Stimulated activated memory B cell treated with anti-CD40 and anti-IgM and Interleukin-4, amounts not matched to agents 10 μg/mL and 1 μg/mL and 100 μg/mL, for 72 hours (primary cell): ENCODE measurements at regions not wholly inside any gene's neighbourhood (a gene's known extent, or its start where the extent isn't known, plus 50 kb on each side); places are given as distances from the start of the nearest gene placed in this dataset.

ENCODE experiments used
- ATAC-seq: fragments of 150-1000 bp; cut with Tn5 transposase; 2 replicates; pipeline ENCODE4 v1.10.0; 2021
- H3K27ac Mint-ChIP-seq: one replicate; pipeline ENCODE4 v1.8.0; 2022; ENCODE audit warnings: mild to moderate bottlenecking, mixed read lengths
- H3K27me3 Mint-ChIP-seq: one replicate; pipeline ENCODE4 v1.8.0; 2022; ENCODE audit warnings: mixed read lengths
- H3K36me3 Mint-ChIP-seq: one replicate; pipeline ENCODE4 v1.8.0; 2022; ENCODE audit warnings: mixed read lengths
- H3K4me1 Mint-ChIP-seq: one replicate; pipeline ENCODE4 v1.8.0; 2022; ENCODE audit warnings: mixed read lengths
- H3K4me3 Mint-ChIP-seq: one replicate; pipeline ENCODE4 v1.8.0; 2022; ENCODE audit warnings: mild to moderate bottlenecking, moderate library complexity, mixed read lengths
- H3K9me3 Mint-ChIP-seq: one replicate; pipeline ENCODE4 v1.8.0; 2022; ENCODE audit warnings: mixed read lengths

GRCh38 chr7:125572414-125572813 lies 642.8 kb upstream of the POT1 start:
- no peak for ATAC-seq
- Mint-ChIP-seq H3K9me3 (peaks cover 4% of the 10 kb centered on the region), H3K27ac (no peak overlapping the region)

GRCh38 chr7:125568799-125569198 lies 639.2 kb upstream of the POT1 start:
- Mint-ChIP-seq H3K9me3 (no peaks in the 10 kb centered on the region), H3K36me3 (no peaks in the 10 kb centered on the region), H3K4me3 (no peak overlapping the region), H3K27ac (no peak overlapping the region), H3K4me1 (no peaks in the 10 kb centered on the region), H3K27me3 (no peaks in the 10 kb centered on the region)
- peak; percentile 85 for ATAC-seq

More at GRCh38 chr7:125572414-125572813, 642.8 kb upstream of the POT1 start:
- Mint-ChIP-seq H3K4me3 (no peak overlapping the region), H3K27me3 (no peaks in the 10 kb centered on the region), H3K36me3 (no peaks in the 10 kb centered on the region), H3K4me1 (no peaks in the 10 kb centered on the region)

GRCh38 chr7:125567686-125568085 lies 638.1 kb upstream of the POT1 start:
- H3K27me3 Mint-ChIP-seq = no peaks in the 10 kb centered on the region
- no peak overlapping the region for H3K27ac Mint-ChIP-seq
- H3K4me1 Mint-ChIP-seq = no peaks in the 10 kb centered on the region
- H3K36me3 Mint-ChIP-seq = no peaks in the 10 kb centered on the region
- no peak overlapping the region for H3K4me3 Mint-ChIP-seq
- no peaks in the 10 kb centered on the region for H3K9me3 Mint-ChIP-seq
- ATAC-seq = no peak

GRCh38 chr7:125563964-125564529 lies 634.4 kb upstream of the POT1 start:
- no peaks in the 10 kb centered on the region for H3K4me1 Mint-ChIP-seq
- no peaks in the 10 kb centered on the region for H3K27me3 Mint-ChIP-seq
- no peak overlapping the region for H3K27ac Mint-ChIP-seq
- H3K4me3 Mint-ChIP-seq = no peak overlapping the region
- ATAC-seq = no peak
- H3K36me3 Mint-ChIP-seq = no peaks in the 10 kb centered on the region
- no peaks in the 10 kb centered on the region for H3K9me3 Mint-ChIP-seq

GRCh38 chr7:125563557-125563956 lies 633.9 kb upstream of the POT1 start:
- Mint-ChIP-seq H3K27me3 (no peaks in the 10 kb centered on the region), H3K36me3 (no peaks in the 10 kb centered on the region), H3K27ac (no peak overlapping the region), H3K4me3 (no peak overlapping the region), H3K9me3 (no peaks in the 10 kb centered on the region), H3K4me1 (no peaks in the 10 kb centered on the region)
- no peak for ATAC-seq

- Mint-ChIP-seq H3K27me3 (no peaks in the 10 kb centered on the region), H3K27ac (no peak overlapping the region), H3K9me3 (no peaks in the 10 kb centered on the region), H3K4me3 (peak overlapping the region; percentile 16), H3K4me1 (no peaks in the 10 kb centered on the region), H3K36me3 (no peaks in the 10 kb centered on the region)
- no peak for ATAC-seq
These were observed 631.4 kb upstream of the POT1 start for GRCh38 chr7:125561006-125561405.

- Mint-ChIP-seq H3K27ac (no peak overlapping the region), H3K4me1 (no peaks in the 10 kb centered on the region), H3K9me3 (no peaks in the 10 kb centered on the region), H3K4me3 (no peak overlapping the region), H3K36me3 (no peaks in the 10 kb centered on the region), H3K27me3 (no peaks in the 10 kb centered on the region)
- ATAC-seq = no peak
These were observed 630.3 kb upstream of the POT1 start for GRCh38 chr7:125559921-125560320.

- no peaks in the 10 kb centered on the region for H3K36me3 Mint-ChIP-seq
- no peaks in the 10 kb centered on the region for H3K4me1 Mint-ChIP-seq
- H3K4me3 Mint-ChIP-seq = no peak overlapping the region
- H3K9me3 Mint-ChIP-seq = peaks cover 3% of the 10 kb centered on the region
- H3K27me3 Mint-ChIP-seq = no peaks in the 10 kb centered on the region
- H3K27ac Mint-ChIP-seq = no peak overlapping the region
- peak; percentile 12 for ATAC-seq
These were observed 626.3 kb upstream of the POT1 start for GRCh38 chr7:125555916-125556315.

GRCh38 chr7:125551008-125551407 lies 621.4 kb upstream of the POT1 start:
- H3K36me3 Mint-ChIP-seq = no peaks in the 10 kb centered on the region
- H3K4me3 Mint-ChIP-seq = no peak overlapping the region
- no peak for ATAC-seq
- H3K27me3 Mint-ChIP-seq = no peaks in the 10 kb centered on the region
- H3K27ac Mint-ChIP-seq = no peak overlapping the region
- H3K4me1 Mint-ChIP-seq = no peaks in the 10 kb centered on the region
- peaks cover 3% of the 10 kb centered on the region for H3K9me3 Mint-ChIP-seq

GRCh38 chr7:125547505-125547904 lies 617.9 kb upstream of the POT1 start:
- no peak for ATAC-seq
- Mint-ChIP-seq H3K4me1 (no peaks in the 10 kb centered on the region), H3K36me3 (no peaks in the 10 kb centered on the region), H3K27me3 (no peaks in the 10 kb centered on the region), H3K27ac (no peak overlapping the region), H3K9me3 (no peaks in the 10 kb centered on the region), H3K4me3 (no peak overlapping the region)

GRCh38 chr7:125530553-125530952 lies 600.9 kb upstream of the POT1 start:
- no peaks in the 10 kb centered on the region for H3K4me1 Mint-ChIP-seq
- H3K4me3 Mint-ChIP-seq = no peak overlapping the region
- peaks cover 4% of the 10 kb centered on the region for H3K9me3 Mint-ChIP-seq
- no peak for ATAC-seq
- H3K36me3 Mint-ChIP-seq = no peaks in the 10 kb centered on the region
- no peak overlapping the region for H3K27ac Mint-ChIP-seq
- no peaks in the 10 kb centered on the region for H3K27me3 Mint-ChIP-seq

GRCh38 chr7:125529249-125529648 lies 599.6 kb upstream of the POT1 start:
- Mint-ChIP-seq H3K27ac (no peak overlapping the region), H3K4me1 (no peaks in the 10 kb centered on the region)
- no peak for ATAC-seq

GRCh38 chr7:125526958-125527357 lies 597.3 kb upstream of the POT1 start:
- Mint-ChIP-seq H3K27ac (no peak overlapping the region), H3K27me3 (no peaks in the 10 kb centered on the region), H3K36me3 (no peaks in the 10 kb centered on the region), H3K4me3 (no peak overlapping the region), H3K4me1 (no peaks in the 10 kb centered on the region), H3K9me3 (no peaks in the 10 kb centered on the region)
- ATAC-seq = no peak

More at GRCh38 chr7:125529249-125529648, 599.6 kb upstream of the POT1 start:
- no peaks in the 10 kb centered on the region for H3K36me3 Mint-ChIP-seq
- H3K4me3 Mint-ChIP-seq = no peak overlapping the region
- no peaks in the 10 kb centered on the region for H3K9me3 Mint-ChIP-seq
- no peaks in the 10 kb centered on the region for H3K27me3 Mint-ChIP-seq

GRCh38 chr7:125526092-125526491 lies 596.5 kb upstream of the POT1 start:
- no peaks in the 10 kb centered on the region for H3K27me3 Mint-ChIP-seq
- H3K27ac Mint-ChIP-seq = no peak overlapping the region

GRCh38 chr7:125516194-125516593 lies 586.6 kb upstream of the POT1 start:
- Mint-ChIP-seq H3K27me3 (no peaks in the 10 kb centered on the region), H3K4me3 (no peak overlapping the region), H3K9me3 (no peaks in the 10 kb centered on the region), H3K27ac (no peak overlapping the region), H3K4me1 (no peaks in the 10 kb centered on the region), H3K36me3 (no peaks in the 10 kb centered on the region)
- no peak for ATAC-seq

More at GRCh38 chr7:125526092-125526491, 596.5 kb upstream of the POT1 start:
- Mint-ChIP-seq H3K4me3 (no peak overlapping the region), H3K9me3 (no peaks in the 10 kb centered on the region), H3K4me1 (no peaks in the 10 kb centered on the region), H3K36me3 (no peaks in the 10 kb centered on the region)
- no peak for ATAC-seq

GRCh38 chr7:125512373-125512772 lies 582.7 kb upstream of the POT1 start:
- no peaks in the 10 kb centered on the region for H3K9me3 Mint-ChIP-seq
- no peak overlapping the region for H3K27ac Mint-ChIP-seq
- H3K4me1 Mint-ChIP-seq = no peaks in the 10 kb centered on the region
- no peaks in the 10 kb centered on the region for H3K36me3 Mint-ChIP-seq
- no peak overlapping the region for H3K4me3 Mint-ChIP-seq
- no peaks in the 10 kb centered on the region for H3K27me3 Mint-ChIP-seq
- no peak for ATAC-seq

GRCh38 chr7:125511310-125511709 lies 581.7 kb upstream of the POT1 start:
- no peak for ATAC-seq
- Mint-ChIP-seq H3K27ac (no peak overlapping the region), H3K4me1 (no peaks in the 10 kb centered on the region), H3K36me3 (no peaks in the 10 kb centered on the region), H3K4me3 (no peak overlapping the region), H3K27me3 (no peaks in the 10 kb centered on the region), H3K9me3 (no peaks in the 10 kb centered on the region)
